OCI-LY3 (cell line): ENCODE measurements at regions not wholly inside any gene's neighbourhood (a gene's known extent, or its start where the extent isn't known, plus 50 kb on each side); places are given as distances from the start of the nearest gene placed in this dataset.

Experiments
- H2AFZ ChIP-seq: fragments of 200-600, 300-600 bp; shearing (Covaris generic); 2 replicates; pipeline ENCODE4 v1.6.0; 2014; ENCODE audit warnings: antibody characterized with exemption, low read depth, low read length
- H3K27ac ChIP-seq: fragments of 200-600, 300-600 bp; sonication (generic); 2 replicates; pipeline ENCODE4 v1.5.1; 2014; ENCODE audit warnings: mild to moderate bottlenecking, low read length, moderate library complexity, mixed read lengths
- H3K27me3 ChIP-seq: fragments of 200-600, 300-600 bp; sonication (generic); 2 replicates; pipeline ENCODE4 v1.6.1; 2014; ENCODE audit warnings: low read depth, low read length, mixed read lengths
- H3K36me3 ChIP-seq: fragments of 200-600, 300-600 bp; sonication (generic); replicated peaks from 2 replicates; pipeline ENCODE3; 2014; ENCODE audit warnings: low read depth, low read length, mixed read lengths
- H3K4me1 ChIP-seq: fragments of 300-600, 200-600 bp; sonication (generic); 2 replicates; pipeline ENCODE4 v1.6.1; 2014; ENCODE audit warnings: low read length, mixed read lengths
- H3K4me2 ChIP-seq: fragments of 200-600, 300-600 bp; sonication (generic); 2 replicates; pipeline ENCODE4 v1.6.1; 2014; ENCODE audit warnings: low read length, mixed read lengths
- H3K4me3 ChIP-seq: fragments of 300-600, 200-600 bp; sonication (generic); 2 replicates; pipeline ENCODE4 v1.5.1; 2014; ENCODE audit warnings: antibody characterized with exemption, mild to moderate bottlenecking, low read length, moderate library complexity
- H3K79me2 ChIP-seq: fragments of 300-600, 200-600 bp; shearing (Covaris generic); 2 replicates; pipeline ENCODE4 v1.6.1; 2014; ENCODE audit warnings: mild to moderate bottlenecking, low read length, mixed read lengths
- H3K9ac ChIP-seq: fragments of 300-600, 200-600 bp; shearing (Covaris generic); 2 replicates; pipeline ENCODE4 v1.6.0; 2014; ENCODE audit warnings: mild to moderate bottlenecking, low read length, moderate library complexity
- H3K9me3 ChIP-seq: fragments of 200-600, 300-600 bp; shearing (Covaris generic); 2 replicates; pipeline ENCODE4 v1.6.1; 2014; ENCODE audit warnings: low read length, mixed read lengths; ENCODE audit not compliant: insufficient read depth
- H4K20me1 ChIP-seq: fragments of 200-600, 300-600 bp; sonication (generic); 2 replicates; pipeline ENCODE4 v1.6.1; 2016; ENCODE audit warnings: low read length, mixed read lengths; ENCODE audit not compliant: insufficient read depth
- EZH2phosphoT487 ChIP-seq: fragments of 200-600 bp; shearing (Covaris generic); IDR thresholded peaks from 2 replicates; pipeline ENCODE4 v1.6.1; 2018; ENCODE audit warnings: antibody characterized with exemption, mixed run types, low read depth
- TF ChIP-seq, protein P1 (sequence below): fragments of 200-600, 300-600 bp; sonication (generic); IDR thresholded peaks from 2 replicates; pipeline ENCODE4 v1.5.1; 2014; ENCODE audit warnings: antibody characterized with exemption, low read length, low read depth

DNA sequence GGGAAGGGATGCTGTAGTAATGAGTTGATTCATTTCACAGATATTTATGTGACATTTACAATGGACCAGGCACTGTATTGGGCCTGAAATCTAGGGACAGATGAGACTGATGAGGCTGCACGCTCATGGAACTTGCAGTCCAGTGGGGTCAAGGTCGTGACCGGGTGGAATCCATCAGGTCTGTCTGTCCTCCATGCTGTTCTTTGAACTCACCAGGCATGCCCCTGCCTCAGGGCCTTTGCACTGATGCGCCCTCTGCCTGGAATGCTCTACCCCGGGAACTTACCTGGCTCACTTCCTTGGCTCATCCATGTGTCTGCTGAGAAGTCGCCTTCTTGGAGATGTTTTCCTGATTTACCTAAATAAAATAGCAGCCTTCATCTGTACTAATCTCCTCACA, 200.1 kb downstream of the VRK1 start:
- Histone ChIP-seq H3K4me3 (no peak overlapping the region), H3K9ac (no peak overlapping the region), H3K4me2 (no peak overlapping the region), H3K27ac (no peak overlapping the region), H2AFZ (no peak overlapping the region), H3K79me2 (no peaks in the 10 kb centered on the region), H3K4me1 (no peaks in the 10 kb centered on the region), H3K36me3 (no peaks in the 10 kb centered on the region), H3K27me3 (no peaks in the 10 kb centered on the region), H3K9me3 (no peaks in the 10 kb centered on the region), H4K20me1 (no peaks in the 10 kb centered on the region)
- TF ChIP-seq EZH2phosphoT487 = no peak
- TF ChIP-seq, protein P1, sequence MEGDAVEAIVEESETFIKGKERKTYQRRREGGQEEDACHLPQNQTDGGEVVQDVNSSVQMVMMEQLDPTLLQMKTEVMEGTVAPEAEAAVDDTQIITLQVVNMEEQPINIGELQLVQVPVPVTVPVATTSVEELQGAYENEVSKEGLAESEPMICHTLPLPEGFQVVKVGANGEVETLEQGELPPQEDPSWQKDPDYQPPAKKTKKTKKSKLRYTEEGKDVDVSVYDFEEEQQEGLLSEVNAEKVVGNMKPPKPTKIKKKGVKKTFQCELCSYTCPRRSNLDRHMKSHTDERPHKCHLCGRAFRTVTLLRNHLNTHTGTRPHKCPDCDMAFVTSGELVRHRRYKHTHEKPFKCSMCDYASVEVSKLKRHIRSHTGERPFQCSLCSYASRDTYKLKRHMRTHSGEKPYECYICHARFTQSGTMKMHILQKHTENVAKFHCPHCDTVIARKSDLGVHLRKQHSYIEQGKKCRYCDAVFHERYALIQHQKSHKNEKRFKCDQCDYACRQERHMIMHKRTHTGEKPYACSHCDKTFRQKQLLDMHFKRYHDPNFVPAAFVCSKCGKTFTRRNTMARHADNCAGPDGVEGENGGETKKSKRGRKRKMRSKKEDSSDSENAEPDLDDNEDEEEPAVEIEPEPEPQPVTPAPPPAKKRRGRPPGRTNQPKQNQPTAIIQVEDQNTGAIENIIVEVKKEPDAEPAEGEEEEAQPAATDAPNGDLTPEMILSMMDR = no peak

DNA sequence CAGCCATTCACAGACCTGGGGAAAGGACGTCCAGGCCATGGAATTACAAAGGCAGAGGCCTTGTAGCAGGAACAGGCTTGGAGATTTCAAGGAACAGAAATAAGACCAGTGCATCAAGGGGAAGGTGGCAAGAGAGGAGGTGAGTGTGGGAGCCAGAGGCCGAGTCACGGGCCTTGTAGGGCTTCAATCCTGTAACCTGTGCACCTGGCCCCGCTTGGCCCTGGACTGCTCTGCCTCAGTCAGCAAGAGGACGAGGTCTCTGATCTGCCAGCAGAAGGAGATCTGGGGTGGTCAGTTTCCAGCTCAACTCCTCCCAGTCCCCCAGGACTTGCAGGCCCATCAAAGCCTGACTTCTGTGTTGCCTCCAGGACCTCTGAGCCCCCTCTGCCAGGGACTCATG, 200.8 kb downstream of the VRK1 start:
- H3K79me2 ChIP-seq = no peaks in the 10 kb centered on the region
- TF ChIP-seq, protein P1 = no peak
- no peak for TF ChIP-seq EZH2phosphoT487
- no peak overlapping the region for H3K27ac ChIP-seq
- H3K36me3 ChIP-seq = no peaks in the 10 kb centered on the region
- no peak overlapping the region for H3K4me3 ChIP-seq
- no peak overlapping the region for H3K4me2 ChIP-seq
- H3K27me3 ChIP-seq = no peaks in the 10 kb centered on the region
- no peaks in the 10 kb centered on the region for H3K9me3 ChIP-seq
- H3K4me1 ChIP-seq = no peaks in the 10 kb centered on the region
- no peak overlapping the region for H3K9ac ChIP-seq
- no peaks in the 10 kb centered on the region for H4K20me1 ChIP-seq
- no peak overlapping the region for H2AFZ ChIP-seq

DNA sequence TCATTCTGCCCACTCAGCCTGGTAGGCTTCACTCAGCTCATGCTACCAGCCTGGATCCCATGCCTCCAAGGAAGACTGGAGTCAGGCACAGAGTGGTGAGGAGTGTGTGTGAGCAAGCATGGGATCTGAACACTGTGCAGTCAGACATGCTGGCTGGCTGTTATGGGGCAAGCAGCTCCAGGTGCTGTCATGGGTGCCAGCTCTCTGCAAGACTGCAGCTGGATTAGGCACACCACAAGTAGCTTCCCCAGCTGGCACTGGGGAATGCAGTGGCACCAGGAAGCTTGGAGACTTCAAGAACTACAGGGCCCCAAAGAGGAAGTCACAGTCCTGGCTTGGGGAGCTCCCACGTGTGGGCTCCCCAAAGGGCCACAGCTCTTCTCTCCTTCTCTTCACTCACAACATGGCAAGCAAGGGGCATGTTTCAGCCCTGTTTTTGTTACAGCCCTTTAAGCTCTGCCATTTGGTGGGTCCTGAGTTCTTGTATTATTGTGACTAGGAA, 202.5 kb downstream of the VRK1 start:
- H3K36me3 ChIP-seq = no peaks in the 10 kb centered on the region
- H3K27ac ChIP-seq = no peak overlapping the region
- H3K4me1 ChIP-seq = no peaks in the 10 kb centered on the region
- H3K4me3 ChIP-seq = no peak overlapping the region
- no peaks in the 10 kb centered on the region for H3K27me3 ChIP-seq
- H3K9ac ChIP-seq = no peak overlapping the region
- TF ChIP-seq, protein P1 = no peak
- no peak for TF ChIP-seq EZH2phosphoT487
- H3K4me2 ChIP-seq = no peak overlapping the region
- no peaks in the 10 kb centered on the region for H3K9me3 ChIP-seq
- H3K79me2 ChIP-seq = no peaks in the 10 kb centered on the region
- H4K20me1 ChIP-seq = no peaks in the 10 kb centered on the region
- no peak overlapping the region for H2AFZ ChIP-seq

DNA sequence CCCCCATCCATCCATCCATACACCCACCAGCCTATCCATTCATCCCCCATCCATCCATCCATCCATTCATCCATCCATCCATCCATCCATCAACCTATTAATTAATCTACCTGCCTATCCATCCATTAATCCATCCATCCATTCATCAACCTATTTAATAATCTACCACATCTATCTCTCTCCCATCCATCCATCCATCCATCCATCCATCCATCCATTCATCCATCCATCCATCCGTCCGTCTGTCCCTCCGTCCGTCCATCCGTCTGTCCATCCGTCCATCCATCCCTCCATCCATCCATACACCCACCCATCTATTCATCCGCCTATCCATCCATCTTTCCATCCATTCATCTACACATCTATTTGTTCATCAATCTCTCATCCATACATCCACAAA, 205.3 kb downstream of the VRK1 start:
- Histone ChIP-seq H3K36me3 (no peaks in the 10 kb centered on the region), H3K79me2 (no peaks in the 10 kb centered on the region)
- TF ChIP-seq, protein P1 = no peak
- no peak for TF ChIP-seq EZH2phosphoT487

More for the DNA sequence above, 205.3 kb downstream of the VRK1 start:
- no peak overlapping the region for H2AFZ ChIP-seq
- no peaks in the 10 kb centered on the region for H3K4me1 ChIP-seq
- no peak overlapping the region for H3K27ac ChIP-seq
- H3K4me2 ChIP-seq = no peak overlapping the region
- no peaks in the 10 kb centered on the region for H3K9me3 ChIP-seq
- H3K27me3 ChIP-seq = no peaks in the 10 kb centered on the region
- no peak overlapping the region for H3K9ac ChIP-seq
- no peaks in the 10 kb centered on the region for H4K20me1 ChIP-seq
- no peak overlapping the region for H3K4me3 ChIP-seq
